ENCODE measurements at regions not wholly inside any gene's neighbourhood (a gene's known extent, or its start where the extent isn't known, plus 50 kb on each side); places are given as distances from the start of the nearest gene placed in this dataset.

DNA sequence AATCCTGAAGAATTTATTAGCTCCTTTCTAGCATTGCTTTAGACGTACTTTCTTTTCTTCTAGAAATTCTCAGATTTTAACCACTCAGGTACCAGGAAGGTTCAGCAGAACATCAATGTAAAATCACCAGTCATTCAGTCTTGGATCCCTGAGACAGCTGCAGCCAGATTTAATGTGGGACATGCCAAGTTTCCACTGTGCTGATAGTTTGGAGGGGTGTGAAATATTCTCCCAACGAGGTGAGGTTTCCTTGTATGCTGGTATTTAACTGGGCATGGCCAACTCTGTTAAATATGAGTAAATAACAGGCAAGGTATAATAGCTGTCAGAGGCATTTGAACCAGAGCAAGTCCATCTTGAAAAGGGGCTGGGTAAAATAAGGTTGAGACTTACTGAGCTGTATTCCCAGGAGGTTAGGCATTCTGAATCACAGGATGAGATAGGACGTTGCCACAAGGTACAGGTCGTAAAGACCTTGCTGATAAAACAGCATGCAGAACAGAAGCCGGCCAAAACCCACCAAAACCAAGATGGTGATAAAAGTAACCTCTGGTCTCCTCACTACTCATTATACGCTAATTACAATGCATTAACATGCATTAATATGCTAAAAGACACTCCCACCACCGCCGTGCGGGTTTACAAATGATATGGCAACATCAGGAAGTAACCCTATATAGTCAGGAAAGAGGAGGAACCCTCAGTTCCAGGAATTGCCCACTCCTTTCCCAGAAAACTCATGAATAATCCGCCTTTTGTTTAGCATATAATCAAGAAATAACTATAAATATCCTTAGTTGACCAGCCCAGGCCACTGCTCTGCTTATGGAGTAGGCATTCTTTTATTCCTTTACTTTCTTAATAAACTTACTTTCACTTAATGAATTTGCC lies 75.2 kb upstream of the RASSF8 start:
- no peaks in the 10 kb centered on the region for H3K27me3 ChIP-seq
- H3K27ac ChIP-seq = no peak overlapping the region

DNA sequence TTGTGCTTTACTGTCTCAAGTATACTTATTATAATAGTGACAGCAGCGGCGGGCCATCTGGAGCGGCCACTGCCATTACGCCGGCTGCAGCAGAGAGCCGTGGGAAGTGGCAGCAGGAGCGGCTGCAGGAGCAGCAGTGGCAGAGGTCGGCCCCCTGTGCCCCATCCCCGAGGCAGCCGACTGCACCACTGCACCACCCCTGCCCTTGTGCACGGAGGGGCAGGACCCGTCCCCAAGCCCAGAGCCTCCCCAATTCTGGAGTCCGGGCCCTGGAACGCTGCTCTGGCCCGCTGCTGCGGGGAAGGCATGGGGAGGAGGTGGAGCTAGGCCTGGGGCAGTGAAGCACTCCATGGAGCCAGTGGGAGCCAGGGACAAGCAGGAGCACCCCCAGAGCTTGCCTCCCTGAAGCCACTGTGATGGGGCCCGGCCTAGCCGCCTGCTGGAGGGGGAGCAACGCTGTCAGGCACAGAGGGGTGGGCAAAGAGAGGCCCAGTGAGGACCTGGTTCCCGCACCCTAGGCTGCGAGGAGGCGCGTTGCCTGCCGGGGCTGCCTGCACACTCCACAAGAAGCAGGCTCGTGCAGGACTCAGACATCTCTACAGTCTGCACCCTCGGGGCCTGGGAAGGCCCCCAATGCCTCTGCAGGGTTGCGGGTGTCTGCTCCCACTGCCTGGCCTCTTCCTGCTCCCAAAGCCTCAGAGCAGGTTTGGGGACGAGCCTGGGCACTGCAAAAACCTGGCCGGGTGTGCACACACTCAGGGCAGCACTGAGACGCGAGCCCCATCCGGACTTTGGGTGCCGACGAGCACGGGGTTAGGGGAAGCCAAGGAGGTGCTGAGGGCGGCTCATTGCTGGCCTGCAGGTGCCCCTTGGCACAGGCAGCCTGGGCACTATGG lies 74.2 kb upstream of the RASSF8 start:
- Histone ChIP-seq H3K9me3 (no peaks in the 10 kb centered on the region), H3K27ac (no peak overlapping the region), H3K27me3 (no peaks in the 10 kb centered on the region), H3K36me3 (no peaks in the 10 kb centered on the region), H3K4me1 (no peaks in the 10 kb centered on the region), H3K4me3 (no peak overlapping the region)
- TF ChIP-seq, protein P1, sequence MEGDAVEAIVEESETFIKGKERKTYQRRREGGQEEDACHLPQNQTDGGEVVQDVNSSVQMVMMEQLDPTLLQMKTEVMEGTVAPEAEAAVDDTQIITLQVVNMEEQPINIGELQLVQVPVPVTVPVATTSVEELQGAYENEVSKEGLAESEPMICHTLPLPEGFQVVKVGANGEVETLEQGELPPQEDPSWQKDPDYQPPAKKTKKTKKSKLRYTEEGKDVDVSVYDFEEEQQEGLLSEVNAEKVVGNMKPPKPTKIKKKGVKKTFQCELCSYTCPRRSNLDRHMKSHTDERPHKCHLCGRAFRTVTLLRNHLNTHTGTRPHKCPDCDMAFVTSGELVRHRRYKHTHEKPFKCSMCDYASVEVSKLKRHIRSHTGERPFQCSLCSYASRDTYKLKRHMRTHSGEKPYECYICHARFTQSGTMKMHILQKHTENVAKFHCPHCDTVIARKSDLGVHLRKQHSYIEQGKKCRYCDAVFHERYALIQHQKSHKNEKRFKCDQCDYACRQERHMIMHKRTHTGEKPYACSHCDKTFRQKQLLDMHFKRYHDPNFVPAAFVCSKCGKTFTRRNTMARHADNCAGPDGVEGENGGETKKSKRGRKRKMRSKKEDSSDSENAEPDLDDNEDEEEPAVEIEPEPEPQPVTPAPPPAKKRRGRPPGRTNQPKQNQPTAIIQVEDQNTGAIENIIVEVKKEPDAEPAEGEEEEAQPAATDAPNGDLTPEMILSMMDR (IDR thresholded peaks at IDR 0.05) = no peak
- TF ChIP-seq POLR2AphosphoS5 (IDR thresholded peaks at IDR 0.05) (no peak), EP300 (IDR thresholded peaks at IDR 0.05) (no peak), POLR2A (IDR thresholded peaks at IDR 0.05) (no peak)
- WGBS = 95% methylated on average over 19 of the region's 36 CpGs
- DNase-seq (ENCODE audit: low spot score in 2 of 2) = no peak

More for the DNA sequence above, 75.2 kb upstream of the RASSF8 start:
- DNase-seq (ENCODE audit: low spot score in 2 of 2) = no peak
- TF ChIP-seq, protein P1 (IDR thresholded peaks at IDR 0.05) = no peak
- no peak for TF ChIP-seq POLR2A (IDR thresholded peaks at IDR 0.05)
- TF ChIP-seq EP300 (IDR thresholded peaks at IDR 0.05) = no peak
- no peak for TF ChIP-seq POLR2AphosphoS5 (IDR thresholded peaks at IDR 0.05)
- 76% methylated on average over 10 of the region's 10 CpGs for WGBS
- no peaks in the 10 kb centered on the region for H3K9me3 ChIP-seq
- no peak overlapping the region for H3K4me3 ChIP-seq
- H3K4me1 ChIP-seq = no peaks in the 10 kb centered on the region
- H3K36me3 ChIP-seq = no peaks in the 10 kb centered on the region

DNA sequence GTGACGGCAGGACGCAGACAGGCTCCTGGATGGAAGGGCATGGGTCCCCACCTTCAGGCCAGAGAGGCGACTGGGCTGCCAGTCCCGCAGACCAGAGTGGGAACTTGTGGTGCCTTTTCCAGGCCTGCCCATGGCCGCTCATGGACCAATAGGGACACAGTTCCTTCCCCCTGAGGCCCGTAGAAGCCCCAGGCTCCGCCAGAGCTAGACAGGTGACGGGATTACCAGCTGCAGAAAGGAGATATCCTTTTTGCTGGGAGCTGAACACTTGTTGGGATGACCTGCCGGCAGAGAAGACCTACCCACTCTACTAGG lies 73.6 kb upstream of the RASSF8 start:
- H3K4me3 ChIP-seq = no peak overlapping the region
- H3K27ac ChIP-seq = no peak overlapping the region
- WGBS = 96% methylated on average over 8 of the region's 9 CpGs
- DNase-seq (ENCODE audit: low spot score in 2 of 2) = no peak
- TF ChIP-seq POLR2A (IDR thresholded peaks at IDR 0.05) (no peak), EP300 (IDR thresholded peaks at IDR 0.05) (no peak), POLR2AphosphoS5 (IDR thresholded peaks at IDR 0.05) (no peak)
- TF ChIP-seq, protein P1 (IDR thresholded peaks at IDR 0.05) = no peak
- H3K4me1 ChIP-seq = no peaks in the 10 kb centered on the region
- H3K36me3 ChIP-seq = no peaks in the 10 kb centered on the region
- H3K27me3 ChIP-seq = no peaks in the 10 kb centered on the region
- no peaks in the 10 kb centered on the region for H3K9me3 ChIP-seq

DNA sequence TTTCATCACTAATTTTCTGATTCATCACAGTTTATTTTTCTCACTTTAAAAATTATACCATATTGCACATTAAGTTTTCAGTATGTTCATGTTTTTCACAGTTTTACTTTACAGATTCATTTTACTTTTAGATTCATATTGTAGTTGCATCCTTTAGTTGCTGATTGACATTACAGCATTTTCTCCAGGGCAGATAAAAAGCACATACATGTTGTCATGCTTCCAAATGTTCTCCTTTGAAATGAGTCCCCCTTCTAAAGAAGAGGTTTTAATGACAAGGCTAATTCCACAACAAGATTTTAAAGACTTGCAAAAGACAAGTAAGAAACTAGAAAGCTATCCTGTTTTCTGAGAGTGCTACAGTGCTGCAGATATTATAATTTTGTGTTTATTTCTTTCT lies 72.1 kb upstream of the RASSF8 start:
- Histone ChIP-seq H3K9me3 (no peaks in the 10 kb centered on the region), H3K4me1 (no peaks in the 10 kb centered on the region), H3K4me3 (no peak overlapping the region), H3K36me3 (no peaks in the 10 kb centered on the region), H3K27me3 (no peaks in the 10 kb centered on the region), H3K27ac (no peak overlapping the region)
- TF ChIP-seq, protein P1 (IDR thresholded peaks at IDR 0.05) = no peak
- no peak for TF ChIP-seq POLR2A (IDR thresholded peaks at IDR 0.05)
- TF ChIP-seq EP300 (IDR thresholded peaks at IDR 0.05) = no peak
- TF ChIP-seq POLR2AphosphoS5 (IDR thresholded peaks at IDR 0.05) = no peak
- DNase-seq (ENCODE audit: low spot score in 2 of 2) = no peak

DNA sequence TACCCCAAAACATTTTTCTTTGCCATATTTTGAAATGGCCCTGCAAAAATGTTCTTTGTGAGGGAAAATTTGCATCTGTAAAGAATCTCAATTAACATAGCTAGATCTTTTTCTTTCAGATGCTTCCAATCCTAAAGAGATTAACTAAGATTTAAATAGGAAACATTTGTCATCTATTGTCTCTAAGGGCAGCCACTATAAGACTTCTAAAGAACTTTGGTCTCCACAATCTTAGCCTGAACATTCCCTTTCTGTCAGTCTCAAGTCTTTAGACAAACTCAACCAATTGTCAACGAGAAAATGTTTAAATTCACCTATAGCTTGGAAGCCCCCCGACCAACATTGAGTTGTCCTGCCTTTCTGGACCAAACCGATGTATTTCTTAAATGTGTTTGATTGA lies 71.1 kb upstream of the RASSF8 start:
- H3K4me3 ChIP-seq = no peak overlapping the region
- H3K9me3 ChIP-seq = no peaks in the 10 kb centered on the region
- no peak for DNase-seq (ENCODE audit: low spot score in 2 of 2)
- 68% methylated on average over 3 of the region's 3 CpGs for WGBS
- no peak overlapping the region for H3K27ac ChIP-seq
- TF ChIP-seq EP300 (IDR thresholded peaks at IDR 0.05) = no peak
- no peak for TF ChIP-seq POLR2AphosphoS5 (IDR thresholded peaks at IDR 0.05)
- TF ChIP-seq POLR2A (IDR thresholded peaks at IDR 0.05) = no peak
- TF ChIP-seq, protein P1 (IDR thresholded peaks at IDR 0.05) = no peak
- no peaks in the 10 kb centered on the region for H3K4me1 ChIP-seq
- no peaks in the 10 kb centered on the region for H3K36me3 ChIP-seq
- H3K27me3 ChIP-seq = no peaks in the 10 kb centered on the region
